K562 (cell line): ENCODE measurements at regions not wholly inside any gene's neighbourhood (a gene's known extent, or its start where the extent isn't known, plus 50 kb on each side); places are given as distances from the start of the nearest gene placed in this dataset.

ENCODE experiments used
- ATAC-seq: fragments of 200-7000 bp; cut with Tn5 transposase; 3 replicates; pipeline ENCODE4 v1.9.1; 2020; ENCODE audit warnings: moderate library complexity
- BruUV-seq: library from RNA; stranded (reverse); fragments of 400-500 nt; replicated peaks from 2 replicates; lab custom pipeline; 2021; lab: Mats Ljungman, UMichigan
- CTCF ChIA-PET: fragments of 300-600 bp; formaldehyde crosslinking; extraction: SDS; loops from one replicate; lab custom pipeline; 2021; ENCODE audit warnings: low intra/inter-chr PET ratio; lab: Yijun Ruan, JAX
- POLR2A ChIA-PET: fragments of 300-600, 350-650 bp; sonication (Branson Sonifier 250); formaldehyde crosslinking; extraction: SDS; loops from one replicate; lab custom pipeline; 2021; ENCODE audit warnings: antibody characterized with exemption, inconsistent platforms; lab: Yijun Ruan, JAX
- DNase-seq, 4 experiments: peaks; one replicate each; pipeline versions ENCODE4 v3.0.0 to v3.0.0-alpha.2; 2011 to 2018; ENCODE audit warnings: low spot score in 3 of 4, mixed read lengths in 3 of 4; ENCODE audit errors: extremely low read depth in 1 of 4
- FAIRE-seq: peaks from 2 replicates; lab custom pipeline; 2011; peaks lifted over from hg19 to GRCh38; lab: Jason Lieb, UNC
- H2AFZ ChIP-seq: 2 replicates; pipeline ENCODE4 v1.6.0; 2011; ENCODE audit warnings: low read depth, low read length, control low read depth, inconsistent platforms
- H3K27ac ChIP-seq: fragments of 200-600 bp; 3 replicates; pipeline ENCODE4 v1.8.0; 2011; ENCODE audit warnings: low read depth, mild to moderate bottlenecking, control low read depth, inconsistent platforms, low read length, moderate library complexity, mixed read lengths; ENCODE audit errors: extremely low read depth
- H3K27me3 ChIP-seq, 2 experiments: fragments of 300-600 bp in 1 of 2; 2 replicates in 1 of 2; 3 replicates in 1 of 2; pipeline versions ENCODE4 v1.6.0 to v1.8.0; 2011; ENCODE audit warnings: inconsistent platforms in 2 of 2, low read length in 2 of 2, mild to moderate bottlenecking in 1 of 2, mixed read lengths in 1 of 2, moderate library complexity in 1 of 2; ENCODE audit not compliant: control insufficient read depth in 2 of 2, insufficient read depth in 2 of 2
- H3K36me3 ChIP-seq: fragments of 300-600 bp; 3 replicates; pipeline ENCODE4 v1.8.0; 2011; ENCODE audit warnings: mild to moderate bottlenecking, low read length, inconsistent platforms; ENCODE audit not compliant: control insufficient read depth, insufficient read depth
- H3K4me1 ChIP-seq, 2 experiments: fragments of 200-600 bp in 1 of 2; replicated peaks in 1 of 2; 2 replicates in 1 of 2; 3 replicates in 1 of 2; pipeline versions ENCODE4 v1.5.1 to v1.8.0; 2011; ENCODE audit warnings: inconsistent platforms in 2 of 2, low read length in 2 of 2, mild to moderate bottlenecking in 1 of 2, mixed read lengths in 1 of 2, moderate library complexity in 1 of 2; ENCODE audit not compliant: control insufficient read depth in 2 of 2, insufficient read depth in 2 of 2
- H3K4me2 ChIP-seq: 2 replicates; pipeline ENCODE4 v1.6.1; 2011; ENCODE audit warnings: low read length, control low read depth, inconsistent platforms, mixed read lengths; ENCODE audit not compliant: insufficient read depth
- H3K4me3 ChIP-seq: fragments of 200-600 bp; sonication (generic), shearing (Covaris generic); 2 replicates; pipeline ENCODE4 v1.5.1; 2016; ENCODE audit warnings: control low read depth, inconsistent platforms
- H3K79me2 ChIP-seq: fragments of 200-600 bp; 3 replicates; pipeline ENCODE4 v1.8.0; 2011; ENCODE audit warnings: low read length, inconsistent platforms; ENCODE audit not compliant: control insufficient read depth, insufficient read depth
- H3K9ac ChIP-seq, 2 experiments: 2 replicates each; pipeline versions ENCODE4 v1.6.0 to v1.6.1; 2011; ENCODE audit warnings: low read depth in 2 of 2, low read length in 2 of 2, control low read depth in 1 of 2, inconsistent platforms in 1 of 2, mild to moderate bottlenecking in 1 of 2, mixed read lengths in 1 of 2; ENCODE audit not compliant: insufficient read depth in 1 of 2
- H3K9me1 ChIP-seq: one replicate; pipeline ENCODE4 v1.6.0; 2011; ENCODE audit warnings: inconsistent platforms, mild to moderate bottlenecking, low read length, moderate library complexity; ENCODE audit not compliant: control insufficient read depth, insufficient read depth
- H3K9me3 ChIP-seq: replicated peaks from 2 replicates; pipeline ENCODE4 v1.5.1; 2011; ENCODE audit warnings: low read depth, low read length, inconsistent platforms; ENCODE audit not compliant: control insufficient read depth, insufficient read depth
- H4K20me1 ChIP-seq: replicated peaks from 2 replicates; pipeline ENCODE4 v1.6.1; 2011; ENCODE audit warnings: low read length, inconsistent platforms, mixed read lengths; ENCODE audit not compliant: control insufficient read depth, insufficient read depth
- CREBBP ChIP-seq: IDR thresholded peaks from one replicate; pipeline ENCODE4 v1.6.1; 2012; ENCODE audit warnings: low read depth, mild to moderate bottlenecking, control low read depth, inconsistent platforms, low read length
- CSDE1 ChIP-seq, 2 experiments: fragments of 450-650 bp; IDR thresholded peaks; 2 replicates each; pipeline ENCODE4 v1.6.1; 2016; ENCODE audit warnings: mild to moderate bottlenecking in 1 of 2
- MAFG ChIP-seq: fragments of 450-650 bp; conservative IDR thresholded peaks from 2 replicates; pipeline ENCODE4 v1.6.1; 2016; ENCODE audit warnings: missing genetic modification characterization, missing compliant biosample characterization
- NFE2 ChIP-seq: IDR thresholded peaks from 2 replicates; pipeline ENCODE4 v1.6.1; 2014; ENCODE audit warnings: antibody characterized with exemption, low read depth
- NFE2L1 ChIP-seq: fragments of 450-650 bp; IDR thresholded peaks from 2 replicates; pipeline ENCODE4 v1.6.1; 2016; ENCODE audit warnings: missing genetic modification characterization, low read depth, mild to moderate bottlenecking, missing compliant biosample characterization, moderate library complexity, borderline replicate concordance
- NR3C1 ChIP-seq: sonication (generic); formaldehyde crosslinking; IDR thresholded peaks from 2 replicates; pipeline ENCODE4 v1.8.1; 2022; ENCODE audit warnings: missing genetic modification reagents
- ZNF124 ChIP-seq: sonication (generic); formaldehyde crosslinking; IDR thresholded peaks from 2 replicates; pipeline ENCODE4 v1.8.1; 2022; ENCODE audit warnings: missing genetic modification reagents
- WGBS: fragments of 100-300 bp; shearing (Covaris generic); methylation state at CpG from one replicate; pipeline ENCODE4 v1.1.6; 2016; ENCODE audit warnings: low coverage, mixed read lengths; ENCODE audit not compliant: insufficient coverage; ENCODE audit errors: missing lambda C conversion rate; 5-methylcytosine and 5-hydroxymethylcytosine counted together
- in situ Hi-C: fragments of 300-500 bp; cut with MboI; formaldehyde crosslinking; loops from 4 replicates; pipeline ENCODE4 v1.15.0; 2018; ENCODE audit warnings: inconsistent platforms, mixed read lengths
- intact Hi-C: fragments of 100-400 bp; cut with micrococcal nuclease; formaldehyde crosslinking; loops from 2 replicates; pipeline ENCODE4 v1.14.2; 2022
- TF ChIP-seq, protein P1 (sequence below): sonication (generic); formaldehyde crosslinking; IDR thresholded peaks from 2 replicates; pipeline ENCODE4 v1.9.0; 2022; ENCODE audit warnings: mild to moderate bottlenecking, missing genetic modification reagents

- Histone ChIP-seq H3K9me1 (no peaks in the 10 kb centered on the region), H3K4me1 (no peaks in the 10 kb centered on the region), H3K4me2 (no peak overlapping the region), H3K27me3 (no peaks in the 10 kb centered on the region; a peak in 1 of 5 replicates), H3K9me3 (no peaks in the 10 kb centered on the region), H3K9ac (no peak overlapping the region), H3K36me3 (no peaks in the 10 kb centered on the region), H3K79me2 (no peaks in the 10 kb centered on the region), H4K20me1 (no peaks in the 10 kb centered on the region), H2AFZ (no peak overlapping the region), H3K4me3 (no peak overlapping the region), H3K27ac (no peak overlapping the region)
- BruUV-seq = no TSS peak
- no peak for ATAC-seq
- TF ChIP-seq CREBBP (no peak), MAFG (tag) (peak; percentile 50), NFE2L1 (peak; percentile 40; the same call in 1 of the 2 replicates), CSDE1 (IDR thresholded peaks at IDR 0.05) (no peak), ZNF124 (CRISPR knock-in tag) (no peak), NFE2 (peak; percentile 58; the same call in 1 of the 2 replicates), NR3C1 (CRISPR knock-in tag) (no peak)
- TF ChIP-seq, protein P1, sequence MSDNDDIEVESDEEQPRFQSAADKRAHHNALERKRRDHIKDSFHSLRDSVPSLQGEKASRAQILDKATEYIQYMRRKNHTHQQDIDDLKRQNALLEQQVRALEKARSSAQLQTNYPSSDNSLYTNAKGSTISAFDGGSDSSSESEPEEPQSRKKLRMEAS (CRISPR knock-in tag) = no peak
- POLR2A ChIA-PET = no interaction called here
- DNase-seq = no peak
- intact Hi-C loops (no loop called here), in situ Hi-C loops (no loop called here)
- CTCF ChIA-PET = interaction anchor here (0.6 kb wide), 1 partner anchor 309 kb away, joined by 3 read pairs; no protein-coding TSS in a partner anchor
- no peak for FAIRE-seq
- 0% methylated on average over 1 of the region's 1 CpG for WGBS
These were observed 171.4 kb downstream of the SUCLA2 start for GRCh38 chr13:47829690-47830089.
